GM12892 (cell line): ENCODE measurements at regions not wholly inside any gene's neighbourhood (a gene's known extent, or its start where the extent isn't known, plus 50 kb on each side); places are given as distances from the start of the nearest gene placed in this dataset.

Experiments
- POLR2A ChIP-seq: IDR thresholded peaks from 2 replicates; pipeline ENCODE4 v1.6.1; 2011; ENCODE audit warnings: low read depth, low read length, control low read depth
- POLR2AphosphoS5 ChIP-seq: IDR thresholded peaks from 2 replicates; pipeline ENCODE4 v1.6.1; 2011; ENCODE audit warnings: low read depth, low read length, control low read depth
- TAF1 ChIP-seq: IDR thresholded peaks from 2 replicates; pipeline ENCODE4 v1.6.1; 2011; ENCODE audit warnings: low read depth, mild to moderate bottlenecking, control low read depth, low read length, borderline replicate concordance

GRCh38 chr2:228675646-228676045 lies 494.2 kb upstream of the SPHKAP start:
- TF ChIP-seq POLR2A (no peak), POLR2AphosphoS5 (no peak), TAF1 (no peak)
